Activated naive CD4-positive, alpha-beta T cell treated with anti-CD3 and anti-CD28 coated beads, Interleukin-2, amount 50 U/mL, for 72 hours (primary cell): ENCODE measurements at regions not wholly inside any gene's neighbourhood (a gene's known extent, or its start where the extent isn't known, plus 50 kb on each side); places are given as distances from the start of the nearest gene placed in this dataset.

Experiments used
- ATAC-seq, 2 donors: fragments of 150-1000 bp; cut with Tn5 transposase; 2 replicates each; pipeline ENCODE4 v1.10.0; 2021; ENCODE audit warnings: mild to moderate bottlenecking in 2 of 2, moderate library complexity in 2 of 2
- DNase-seq, 2 donors: peaks; one replicate each; pipeline ENCODE4 v3.0.0; 2021 to 2022; ENCODE audit warnings: low spot score in 2 of 2
- H3K27ac Mint-ChIP-seq, 2 donors: one replicate each; pipeline ENCODE4 v1.8.0; 2022; ENCODE audit warnings: mild to moderate bottlenecking in 2 of 2, mixed read lengths in 2 of 2
- H3K36me3 Mint-ChIP-seq, 2 donors: one replicate each; pipeline ENCODE4 v1.8.0; 2022; ENCODE audit warnings: mixed read lengths in 2 of 2
- H3K9me3 Mint-ChIP-seq, 2 donors: one replicate each; pipeline ENCODE4 v1.8.0; 2022; ENCODE audit warnings: mixed read lengths in 2 of 2

- ATAC-seq (no peak), DNase-seq (no peak)
- Mint-ChIP-seq H3K36me3 (peaks cover 14 to 15% of the 10 kb centered on the region in 2 donors), H3K9me3 (peaks cover 19 to 27% of the 10 kb centered on the region in 2 donors), H3K27ac (no peak overlapping the region)
Measured at GRCh38 chr6:99024089-99024488, 76.3 kb upstream of the FBXL4 start.

DNA sequence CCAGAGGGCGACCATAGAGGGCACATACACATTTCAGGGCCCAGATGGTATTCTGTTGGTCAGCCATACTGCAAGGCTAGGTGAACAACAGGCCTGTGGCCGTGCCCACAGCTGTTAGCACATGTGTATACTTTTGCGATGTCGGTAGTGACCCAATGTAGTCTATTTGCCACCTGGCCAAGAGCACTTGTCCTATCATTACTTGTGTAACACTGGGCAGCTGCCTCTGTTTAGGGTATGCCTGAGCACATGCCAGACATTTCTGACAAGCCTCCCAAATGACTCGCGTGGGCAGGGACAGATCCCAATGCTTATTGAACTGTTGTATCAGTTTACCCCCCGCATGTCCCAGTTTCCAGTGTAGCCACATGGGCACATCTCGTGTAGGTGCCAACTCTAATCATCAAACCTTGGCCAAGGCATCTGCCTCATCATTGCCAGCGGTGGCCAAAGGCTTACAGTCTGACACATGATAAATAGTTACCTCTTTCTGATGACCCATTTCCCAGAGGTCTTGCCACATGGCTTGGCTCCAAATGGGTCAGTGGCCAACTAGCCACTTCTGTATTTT, 74.4 kb upstream of the FBXL4 start:
- ATAC-seq (no peak), DNase-seq (no peak)
- Mint-ChIP-seq H3K27ac (no peak overlapping the region), H3K9me3 (peaks cover 11 to 22% of the 10 kb centered on the region in 2 donors), H3K36me3 (peaks cover 14 to 15% of the 10 kb centered on the region in 2 donors)

DNA sequence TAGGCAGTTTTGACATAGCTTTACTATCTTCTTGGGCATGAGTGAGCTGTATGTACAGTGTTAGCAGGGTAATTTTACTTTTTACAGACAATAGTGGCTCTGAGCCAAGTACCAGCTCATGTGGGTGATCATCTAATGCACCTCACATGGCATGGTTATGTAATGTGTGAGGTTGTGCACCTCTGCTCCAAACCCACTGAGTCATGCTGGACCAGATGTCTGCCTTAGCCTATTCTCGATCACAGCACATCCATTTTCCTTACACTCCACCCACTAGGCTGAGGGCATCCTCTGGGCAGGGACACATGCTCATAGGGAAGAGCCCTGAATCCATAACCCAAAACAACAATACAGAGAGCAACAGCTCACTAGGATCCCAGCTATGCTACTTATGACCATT, 71.6 kb upstream of the FBXL4 start:
- Mint-ChIP-seq H3K27ac (no peak overlapping the region), H3K9me3 (no peaks in the 10 kb centered on the region), H3K36me3 (no peaks in the 10 kb centered on the region)
- DNase-seq (no peak), ATAC-seq (no peak)

- no peaks in the 10 kb centered on the region for H3K9me3 Mint-ChIP-seq
- ATAC-seq (no peak), DNase-seq (no peak)
- H3K27ac Mint-ChIP-seq: no peak overlapping the region
- H3K36me3 Mint-ChIP-seq: no peaks in the 10 kb centered on the region
Measured at GRCh38 chr6:99017150-99017549, 69.4 kb upstream of the FBXL4 start.

- ATAC-seq: peak; percentile 64 to 85
- DNase-seq: no peak
- no peaks in the 10 kb centered on the region for H3K36me3 Mint-ChIP-seq
- H3K9me3 Mint-ChIP-seq: no peaks in the 10 kb centered on the region
- H3K27ac Mint-ChIP-seq: no peak overlapping the region
Measured at GRCh38 chr6:99016355-99016754, 68.6 kb upstream of the FBXL4 start.

GRCh38 chr6:99014061-99014460, 66.3 kb upstream of the FBXL4 start:
- Mint-ChIP-seq H3K27ac (no peak overlapping the region), H3K36me3 (no peaks in the 10 kb centered on the region), H3K9me3 (no peaks in the 10 kb centered on the region)
- no peak for DNase-seq
- ATAC-seq: no peak

- DNase-seq: no peak
- no peaks in the 10 kb centered on the region for H3K36me3 Mint-ChIP-seq
- ATAC-seq: no peak
- no peak overlapping the region for H3K27ac Mint-ChIP-seq
- H3K9me3 Mint-ChIP-seq: no peaks in the 10 kb centered on the region
Measured at GRCh38 chr6:99013661-99014060, 65.9 kb upstream of the FBXL4 start.

- DNase-seq (no peak), ATAC-seq (no peak)
- no peaks in the 10 kb centered on the region for H3K9me3 Mint-ChIP-seq
- H3K27ac Mint-ChIP-seq: no peak overlapping the region
- H3K36me3 Mint-ChIP-seq: no peaks in the 10 kb centered on the region
Measured at GRCh38 chr6:99013145-99013544, 65.4 kb upstream of the FBXL4 start.

DNA sequence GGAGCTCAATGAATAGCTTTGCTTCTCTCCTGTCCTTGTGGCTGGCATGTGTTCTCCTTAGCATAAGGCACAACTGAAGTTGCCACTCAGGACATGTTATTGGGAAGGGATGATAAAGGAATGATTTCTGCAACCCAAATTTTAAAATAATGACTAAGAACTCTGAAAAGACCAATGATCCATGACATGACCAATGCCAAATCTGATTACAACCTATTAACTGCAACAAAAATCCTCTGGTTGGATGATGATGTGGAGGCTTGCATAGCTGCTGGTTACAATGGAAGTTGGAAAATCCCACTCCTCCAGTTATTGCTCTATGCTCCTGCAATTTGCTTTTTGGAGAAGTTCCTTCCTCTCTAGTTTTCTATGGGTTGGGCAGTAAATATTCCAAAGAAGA, 63.4 kb upstream of the FBXL4 start:
- H3K36me3 Mint-ChIP-seq: no peaks in the 10 kb centered on the region
- DNase-seq: no peak
- ATAC-seq: no peak
- H3K27ac Mint-ChIP-seq: no peak overlapping the region
- no peaks in the 10 kb centered on the region for H3K9me3 Mint-ChIP-seq

DNA sequence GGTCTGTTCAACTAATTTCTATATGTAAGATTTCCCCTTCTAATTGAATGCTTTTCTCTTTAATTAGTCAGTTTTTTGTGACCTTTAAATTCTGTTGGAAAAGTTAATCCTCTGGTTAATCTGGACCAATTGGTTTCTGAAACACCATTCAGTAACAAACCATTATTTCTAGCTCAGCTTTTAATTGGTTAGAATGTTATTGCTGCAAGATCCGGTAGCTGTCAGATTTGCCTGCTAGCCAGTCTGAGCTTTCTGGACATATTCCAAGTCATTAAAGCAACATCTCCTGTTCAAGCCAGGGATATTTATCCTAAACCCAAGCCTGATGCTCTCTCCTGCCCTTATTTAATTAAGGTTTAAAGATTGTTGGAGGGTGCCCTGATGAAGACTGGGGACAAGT, 55.1 kb upstream of the FBXL4 start:
- no peak for ATAC-seq
- Mint-ChIP-seq H3K27ac (no peak overlapping the region), H3K9me3 (no peaks in the 10 kb centered on the region), H3K36me3 (no peaks in the 10 kb centered on the region)
- DNase-seq: no peak

GRCh38 chr6:98998103-98998502, 50.4 kb upstream of the FBXL4 start:
- Mint-ChIP-seq H3K9me3 (no peaks in the 10 kb centered on the region), H3K36me3 (no peaks in the 10 kb centered on the region), H3K27ac (no peak overlapping the region)
- no peak for ATAC-seq
- no peak for DNase-seq
